HCT116 (cell line): ENCODE measurements at regions not wholly inside any gene's neighbourhood (a gene's known extent, or its start where the extent isn't known, plus 50 kb on each side); places are given as distances from the start of the nearest gene placed in this dataset.

ENCODE experiments used
- ATAC-seq: fragments of 200-7000 bp; cut with Tn5 transposase; 2 replicates; pipeline ENCODE4 v1.9.1; 2020; ENCODE audit warnings: mild to moderate bottlenecking, moderate library complexity
- BruUV-seq: library from RNA; stranded (reverse); fragments of 400-500 nt; replicated peaks from 2 replicates; lab custom pipeline; 2021; lab: Mats Ljungman, UMichigan
- CTCF ChIA-PET: fragments of 300-600 bp; sonication (Branson Sonifier 250); formaldehyde crosslinking; loops from one replicate; lab custom pipeline; 2021; ENCODE audit warnings: antibody characterized with exemption; lab: Charles Lee
- POLR2A ChIA-PET: fragments of 300-600, 350-600 bp; sonication (Branson Sonifier 250); formaldehyde crosslinking; loops from one replicate; lab custom pipeline; 2021; ENCODE audit warnings: antibody characterized with exemption; lab: Charles Lee
- RAD21 ChIA-PET, 2 experiments: fragments of 300-600 bp; sonication (Branson Sonifier 250); formaldehyde crosslinking; loops; one replicate each; lab custom pipeline; 2023; ENCODE audit warnings: low total read pairs in 2 of 2; ENCODE audit not compliant: uncharacterized antibody in 2 of 2, unreplicated experiment in 2 of 2, low non-redundant PET in 1 of 2; lab: Charles Lee
- DNase-seq: peaks from one replicate; pipeline ENCODE4 v3.0.0-alpha.2; 2010; ENCODE audit warnings: low read depth, low spot score
- H2AFZ ChIP-seq: fragments of 200-600 bp; shearing (Covaris generic), sonication (generic); 2 replicates; pipeline ENCODE4 v1.6.1; 2017; ENCODE audit warnings: low read depth, mixed run types, mixed read lengths, antibody characterized with exemption, low read length; ENCODE audit not compliant: poor library complexity, severe bottlenecking
- H3K27ac ChIP-seq: 2 replicates; pipeline ENCODE4 v1.5.1; 2012; ENCODE audit warnings: low read depth, low read length
- H3K27me3 ChIP-seq: fragments of 200-600 bp; sonication (generic); 2 replicates; pipeline ENCODE4 v1.6.1; 2016; ENCODE audit warnings: mixed run types, low read length, mixed read lengths; ENCODE audit not compliant: insufficient read depth
- H3K36me3 ChIP-seq, 2 experiments: fragments of 200-500 bp in 1 of 2; fragments of 200-600 bp in 1 of 2; sonication (Bioruptor generic) in 1 of 2; sonication (generic) in 1 of 2; 2 replicates each; pipeline versions ENCODE4 v1.5.1 to v1.6.1; 2014 to 2016; ENCODE audit warnings: low read length in 2 of 2, inconsistent platforms in 1 of 2, mixed read lengths in 1 of 2, mixed run types in 1 of 2; ENCODE audit not compliant: insufficient read depth in 2 of 2, control insufficient read depth in 1 of 2
- H3K4me1 ChIP-seq, 2 experiments: fragments of 200-600 bp in 1 of 2; sonication (generic) in 1 of 2; 2 replicates each; pipeline versions ENCODE4 v1.5.1 to v1.6.1; 2012 to 2017; ENCODE audit warnings: low read length in 2 of 2, inconsistent platforms in 1 of 2, mild to moderate bottlenecking in 1 of 2, mixed read lengths in 1 of 2, mixed run types in 1 of 2, moderate library complexity in 1 of 2; ENCODE audit not compliant: insufficient read depth in 2 of 2, control insufficient read depth in 1 of 2
- H3K4me2 ChIP-seq: fragments of 200-600 bp; sonication (generic); 2 replicates; pipeline ENCODE4 v1.6.1; 2017; ENCODE audit warnings: mixed run types, low read length, mixed read lengths
- H3K4me3 ChIP-seq, 2 experiments: fragments of 200-600 bp in 1 of 2; sonication (generic) in 1 of 2; replicated peaks in 1 of 2; 2 replicates each; pipeline ENCODE4 v1.5.1; 2011 to 2016; ENCODE audit warnings: low read length in 2 of 2, control low read depth in 1 of 2, low read depth in 1 of 2, mild to moderate bottlenecking in 1 of 2, mixed read lengths in 1 of 2, mixed run types in 1 of 2
- H3K79me2 ChIP-seq: fragments of 200-600 bp; sonication (generic); 2 replicates; pipeline ENCODE4 v1.6.1; 2017; ENCODE audit warnings: mild to moderate bottlenecking, mixed run types, low read length, moderate library complexity, mixed read lengths; ENCODE audit not compliant: insufficient read depth
- H3K9ac ChIP-seq: fragments of 200-600 bp; sonication (generic); 2 replicates; pipeline ENCODE4 v1.6.1; 2016; ENCODE audit warnings: low read length, mixed read lengths
- H3K9me2 ChIP-seq: fragments of 200-600 bp; sonication (generic), shearing (Covaris generic); 2 replicates; pipeline ENCODE4 v1.6.1; 2017; ENCODE audit warnings: mixed run types, mild to moderate bottlenecking, moderate library complexity; ENCODE audit not compliant: insufficient read depth
- H3K9me3 ChIP-seq, 2 experiments: fragments of 200-500 bp in 1 of 2; fragments of 200-600 bp in 1 of 2; sonication (Bioruptor generic) in 1 of 2; sonication (generic) in 1 of 2; 2 replicates each; pipeline ENCODE4 v1.6.1; 2014 to 2017; ENCODE audit warnings: low read length in 2 of 2, mixed read lengths in 2 of 2, inconsistent platforms in 1 of 2, low read depth in 1 of 2, mild to moderate bottlenecking in 1 of 2, mixed run types in 1 of 2, moderate library complexity in 1 of 2; ENCODE audit not compliant: control insufficient read depth in 1 of 2, insufficient read depth in 1 of 2
- H4K20me1 ChIP-seq: fragments of 200-600 bp; sonication (generic), shearing (Covaris generic); 2 replicates; pipeline ENCODE4 v1.6.1; 2017; ENCODE audit warnings: mixed run types, mild to moderate bottlenecking, moderate library complexity; ENCODE audit not compliant: insufficient read depth
- ATF3 ChIP-seq: IDR thresholded peaks from 2 replicates; pipeline ENCODE4 v1.6.1; 2012
- CBX3 ChIP-seq: IDR thresholded peaks from 2 replicates; pipeline ENCODE4 v1.6.1; 2012; ENCODE audit warnings: low read depth
- EGR1 ChIP-seq: IDR thresholded peaks from 2 replicates; pipeline ENCODE4 v1.6.1; 2012; ENCODE audit warnings: low read depth
- ELF1 ChIP-seq: IDR thresholded peaks from 2 replicates; pipeline ENCODE4 v1.6.1; 2012; ENCODE audit warnings: low read depth, borderline replicate concordance
- EZH2 ChIP-seq: fragments of 200-600 bp; sonication (generic); IDR thresholded peaks from 2 replicates; pipeline ENCODE4 v1.6.1; 2017; ENCODE audit warnings: antibody characterized with exemption, mixed run types
- EZH2phosphoT487 ChIP-seq: fragments of 200-600 bp; IDR thresholded peaks from 2 replicates; pipeline ENCODE4 v1.6.1; 2018; ENCODE audit warnings: antibody characterized with exemption, borderline replicate concordance
- FOSL1 ChIP-seq: IDR thresholded peaks from 2 replicates; pipeline ENCODE4 v1.6.1; 2012; ENCODE audit warnings: low read depth
- JUND ChIP-seq: IDR thresholded peaks from 2 replicates; pipeline ENCODE4 v1.6.1; 2012
- MAX ChIP-seq: IDR thresholded peaks from 2 replicates; pipeline ENCODE4 v1.6.1; 2012
- POLR2A ChIP-seq: IDR thresholded peaks from 2 replicates; pipeline ENCODE4 v1.7.0; 2011; ENCODE audit warnings: borderline replicate concordance; ENCODE audit not compliant: insufficient read depth, insufficient read length; ENCODE audit errors: extremely low read depth
- POLR2AphosphoS5 ChIP-seq: IDR thresholded peaks from 2 replicates; pipeline ENCODE4 v1.6.1; 2011; ENCODE audit warnings: mild to moderate bottlenecking, low read depth, low read length, moderate library complexity
- SIN3A ChIP-seq: IDR thresholded peaks from 2 replicates; pipeline ENCODE4 v1.6.1; 2012; ENCODE audit warnings: low read depth
- SRF ChIP-seq: IDR thresholded peaks from 2 replicates; pipeline ENCODE4 v1.6.1; 2012; ENCODE audit warnings: low read depth
- TCF7L2 ChIP-seq: IDR thresholded peaks from 2 replicates; pipeline ENCODE4 v1.7.0; 2011; ENCODE audit warnings: borderline replicate concordance, inconsistent platforms; ENCODE audit not compliant: insufficient read depth, insufficient read length; ENCODE audit errors: extremely low read depth
- YY1 ChIP-seq: IDR thresholded peaks from 2 replicates; pipeline ENCODE4 v1.6.1; 2011; ENCODE audit warnings: low read length, low read depth, moderate library complexity, mild to moderate bottlenecking; ENCODE audit not compliant: insufficient replicate concordance; ENCODE audit errors: extremely low read depth
- ZFX ChIP-seq: fragments of 450-650 bp; IDR thresholded peaks from 2 replicates; pipeline ENCODE4 v1.6.1; 2017
- ZNF274 ChIP-seq: fragments of 200-500 bp; sonication (Bioruptor generic); IDR thresholded peaks from 2 replicates; pipeline ENCODE4 v1.6.1; 2014; ENCODE audit warnings: mild to moderate bottlenecking, low read depth, low read length, inconsistent platforms
- intact Hi-C: fragments of 100-400 bp; cut with micrococcal nuclease; formaldehyde crosslinking; loops from 2 replicates; pipeline ENCODE4 v1.10.0; 2022

- Histone ChIP-seq H4K20me1 (no peaks in the 10 kb centered on the region), H3K36me3 (no peaks in the 10 kb centered on the region), H3K9me3 (no peaks in the 10 kb centered on the region), H3K9ac (no peak overlapping the region), H3K27ac (no peak overlapping the region), H3K79me2 (no peaks in the 10 kb centered on the region), H3K4me2 (no peak overlapping the region), H3K27me3 (no peaks in the 10 kb centered on the region), H2AFZ (no peak overlapping the region), H3K4me3 (no peak overlapping the region), H3K9me2 (no peaks in the 10 kb centered on the region), H3K4me1 (no peaks in the 10 kb centered on the region)
- no peak for TF ChIP-seq ATF3
- no peak for TF ChIP-seq ZNF274
- no peak for TF ChIP-seq SRF
- no peak for TF ChIP-seq EZH2phosphoT487
- no peak for TF ChIP-seq MAX
- TF ChIP-seq POLR2A: no peak
- TF ChIP-seq ELF1: no peak
- TF ChIP-seq JUND: no peak
- no peak for TF ChIP-seq SIN3A
- TF ChIP-seq ZFX: no peak
- TF ChIP-seq EGR1: no peak
- no peak for TF ChIP-seq EZH2
- TF ChIP-seq TCF7L2: no peak
- TF ChIP-seq POLR2AphosphoS5: no peak
- no peak for TF ChIP-seq FOSL1
- no peak for TF ChIP-seq YY1
- TF ChIP-seq CBX3: no peak
- BruUV-seq: no TSS peak
- DNase-seq: no peak
- ChIA-PET POLR2A (no interaction called here), RAD21 (no interaction called here), CTCF (no interaction called here)
- intact Hi-C loops: no loop called here
- no peak for ATAC-seq
Observed at GRCh38 chr15:94770199-94770598, 538.8 kb downstream of the MCTP2 start.
